HL-60 (cell line): ENCODE measurements at regions not wholly inside any gene's neighbourhood (a gene's known extent, or its start where the extent isn't known, plus 50 kb on each side); places are given as distances from the start of the nearest gene placed in this dataset.

ENCODE experiments used
- DNase-seq, 2 experiments: peaks; one replicate each; pipeline ENCODE4 v3.0.0-alpha.2; 2010 to 2020; ENCODE audit warnings: low read depth in 1 of 2, low spot score in 1 of 2
- H3K27ac ChIP-seq: fragments of 250-450 bp; sonication (Bioruptor Pico); replicated peaks from 2 replicates; pipeline ENCODE4 v1.5.1; 2020; ENCODE audit warnings: mild to moderate bottlenecking, moderate library complexity
- H3K27me3 ChIP-seq: fragments of 250-450 bp; sonication (Bioruptor Pico); 2 replicates; pipeline ENCODE4 v1.5.1; 2021; ENCODE audit warnings: mild to moderate bottlenecking, moderate library complexity; ENCODE audit not compliant: insufficient read depth, poor library complexity, severe bottlenecking
- H3K4me3 ChIP-seq: replicated peaks from 2 replicates; pipeline ENCODE4 v1.5.1; 2011; ENCODE audit warnings: mild to moderate bottlenecking, control low read depth, low read length; ENCODE audit not compliant: insufficient read depth
- CTCF ChIP-seq: IDR thresholded peaks from one replicate; pipeline ENCODE4 v1.5.1; 2011; ENCODE audit warnings: low read length, control low read depth, inconsistent platforms; ENCODE audit not compliant: insufficient read depth
- GABPA ChIP-seq: IDR thresholded peaks from 2 replicates; pipeline ENCODE4 v1.6.1; 2012; ENCODE audit warnings: low read depth
- POLR2AphosphoS5 ChIP-seq: IDR thresholded peaks from 2 replicates; pipeline ENCODE4 v1.6.1; 2012; ENCODE audit warnings: low read depth
- REST ChIP-seq: IDR thresholded peaks from 2 replicates; pipeline ENCODE4 v1.6.1; 2012; ENCODE audit warnings: low read depth; ENCODE audit not compliant: insufficient replicate concordance
- SPI1 ChIP-seq: IDR thresholded peaks from 2 replicates; pipeline ENCODE4 v1.6.1; 2012; ENCODE audit warnings: low read depth, mild to moderate bottlenecking, borderline replicate concordance

GRCh38 chr18:61756244-61756643 lies 136.6 kb downstream of the RNF152 start:
- H3K27ac ChIP-seq = no peak overlapping the region
- TF ChIP-seq POLR2AphosphoS5 = no peak
- no peak for TF ChIP-seq CTCF
- no peak for TF ChIP-seq REST
- TF ChIP-seq SPI1 = no peak
- TF ChIP-seq GABPA = no peak
- DNase-seq = no peak
- no peak overlapping the region for H3K4me3 ChIP-seq
- H3K27me3 ChIP-seq = no peaks in the 10 kb centered on the region

GRCh38 chr18:61755555-61755954 lies 137.3 kb downstream of the RNF152 start:
- TF ChIP-seq CTCF = no peak
- TF ChIP-seq SPI1 = no peak
- TF ChIP-seq GABPA = no peak
- TF ChIP-seq POLR2AphosphoS5 = no peak
- TF ChIP-seq REST = no peak
- DNase-seq = no peak

GRCh38 chr18:61754039-61754583 lies 138.7 kb downstream of the RNF152 start:
- H3K27ac ChIP-seq = no peak overlapping the region
- DNase-seq = no peak
- no peak overlapping the region for H3K4me3 ChIP-seq
- H3K27me3 ChIP-seq = no peaks in the 10 kb centered on the region
- TF ChIP-seq SPI1 = no peak
- no peak for TF ChIP-seq POLR2AphosphoS5
- TF ChIP-seq CTCF = no peak
- no peak for TF ChIP-seq GABPA
- no peak for TF ChIP-seq REST

More at GRCh38 chr18:61755555-61755954, 137.3 kb downstream of the RNF152 start:
- Histone ChIP-seq H3K4me3 (no peak overlapping the region), H3K27ac (no peak overlapping the region), H3K27me3 (no peaks in the 10 kb centered on the region)
